SJCRH30 (cell line): ENCODE measurements at regions not wholly inside any gene's neighbourhood (a gene's known extent, or its start where the extent isn't known, plus 50 kb on each side); places are given as distances from the start of the nearest gene placed in this dataset.

Experiments used
- DNase-seq, 2 experiments: peaks; one replicate each; pipeline ENCODE4 v3.0.0-alpha.2; 2015 to 2020
- H3K27ac ChIP-seq: fragments of 250-450 bp; sonication (Bioruptor Pico); 2 replicates; pipeline ENCODE4 v1.5.1; 2020; ENCODE audit warnings: mild to moderate bottlenecking, moderate library complexity
- H3K27me3 ChIP-seq: fragments of 250-450 bp; sonication (Bioruptor Pico); 2 replicates; pipeline ENCODE4 v1.5.1; 2020; ENCODE audit warnings: mild to moderate bottlenecking, moderate library complexity
- H3K36me3 ChIP-seq: fragments of 250-450 bp; sonication (Bioruptor Pico); 2 replicates; pipeline ENCODE4 v1.5.1; 2020; ENCODE audit warnings: mild to moderate bottlenecking, moderate library complexity
- H3K4me1 ChIP-seq: fragments of 250-450 bp; sonication (Bioruptor Pico); 2 replicates; pipeline ENCODE4 v1.5.1; 2020; ENCODE audit warnings: mild to moderate bottlenecking, moderate library complexity
- H3K4me3 ChIP-seq: fragments of 250-450 bp; sonication (Bioruptor Pico); 2 replicates; pipeline ENCODE4 v1.5.1; 2020; ENCODE audit warnings: mild to moderate bottlenecking, moderate library complexity
- H3K9me3 ChIP-seq: fragments of 250-450 bp; sonication (Bioruptor Pico); replicated peaks from 2 replicates; pipeline ENCODE4 v1.5.1; 2020; ENCODE audit warnings: mild to moderate bottlenecking, moderate library complexity

GRCh38 chr3:66667263-66667662 is 166.4 kb upstream of the LRIG1 start:
- no peaks in the 10 kb centered on the region for H3K36me3 ChIP-seq
- H3K9me3 ChIP-seq = no peaks in the 10 kb centered on the region
- no peak for DNase-seq
- no peak overlapping the region for H3K27ac ChIP-seq
- no peaks in the 10 kb centered on the region for H3K4me1 ChIP-seq
- H3K27me3 ChIP-seq = no peaks in the 10 kb centered on the region
- H3K4me3 ChIP-seq = no peak overlapping the region

GRCh38 chr3:66671291-66671690 is 170.5 kb upstream of the LRIG1 start:
- H3K4me3 ChIP-seq = no peak overlapping the region
- no peak for DNase-seq
- H3K27me3 ChIP-seq = no peaks in the 10 kb centered on the region
- no peaks in the 10 kb centered on the region for H3K9me3 ChIP-seq
- peaks cover 6% of the 10 kb centered on the region; the same call in 1 of the 2 replicates for H3K4me1 ChIP-seq
- no peaks in the 10 kb centered on the region for H3K36me3 ChIP-seq
- H3K27ac ChIP-seq = no peak overlapping the region

GRCh38 chr3:66672830-66673229 is 172.0 kb upstream of the LRIG1 start:
- no peaks in the 10 kb centered on the region for H3K36me3 ChIP-seq
- DNase-seq = no peak
- H3K9me3 ChIP-seq = no peaks in the 10 kb centered on the region
- H3K27me3 ChIP-seq = no peaks in the 10 kb centered on the region
- no peak overlapping the region for H3K27ac ChIP-seq
- H3K4me1 ChIP-seq = peaks cover 6% of the 10 kb centered on the region; the same call in 1 of the 2 replicates
- no peak overlapping the region for H3K4me3 ChIP-seq

GRCh38 chr3:66673293-66673692 is 172.5 kb upstream of the LRIG1 start:
- no peak for DNase-seq
- Histone ChIP-seq H3K4me3 (no peak overlapping the region), H3K36me3 (no peaks in the 10 kb centered on the region), H3K27ac (no peak overlapping the region), H3K9me3 (no peaks in the 10 kb centered on the region), H3K4me1 (peaks cover 6% of the 10 kb centered on the region; the same call in 1 of the 2 replicates), H3K27me3 (no peaks in the 10 kb centered on the region)

- no peaks in the 10 kb centered on the region for H3K36me3 ChIP-seq
- no peaks in the 10 kb centered on the region for H3K9me3 ChIP-seq
- no peak overlapping the region for H3K4me3 ChIP-seq
- DNase-seq = no peak
- H3K4me1 ChIP-seq = peaks cover 6% of the 10 kb centered on the region; the same call in 1 of the 2 replicates
- H3K27ac ChIP-seq = no peak overlapping the region
- no peaks in the 10 kb centered on the region for H3K27me3 ChIP-seq
Measured at GRCh38 chr3:66675366-66675765, 174.5 kb upstream of the LRIG1 start.

GRCh38 chr3:66692042-66692765 is 191.4 kb upstream of the LRIG1 start:
- DNase-seq = peak in 1 of 2 experiments; percentile 13
- no peaks in the 10 kb centered on the region for H3K36me3 ChIP-seq
- no peaks in the 10 kb centered on the region for H3K27me3 ChIP-seq
- H3K4me3 ChIP-seq = no peak overlapping the region
- peaks cover 20% of the 10 kb centered on the region for H3K4me1 ChIP-seq
- H3K27ac ChIP-seq = peak overlapping the region; percentile 98
- H3K9me3 ChIP-seq = no peaks in the 10 kb centered on the region

- no peaks in the 10 kb centered on the region for H3K9me3 ChIP-seq
- peak overlapping the region; percentile 98 for H3K27ac ChIP-seq
- H3K27me3 ChIP-seq = no peaks in the 10 kb centered on the region
- no peak overlapping the region for H3K4me3 ChIP-seq
- no peaks in the 10 kb centered on the region for H3K36me3 ChIP-seq
- peaks cover 20% of the 10 kb centered on the region for H3K4me1 ChIP-seq
- DNase-seq = peak; percentile 27 to 54
Measured at GRCh38 chr3:66692766-66693150, 191.9 kb upstream of the LRIG1 start.

- DNase-seq = peak; percentile 87 to 94
- Histone ChIP-seq H3K27ac (peak overlapping the region; percentile 98), H3K27me3 (no peaks in the 10 kb centered on the region), H3K36me3 (no peaks in the 10 kb centered on the region), H3K4me3 (peak overlapping the region; percentile 45), H3K9me3 (no peaks in the 10 kb centered on the region), H3K4me1 (peaks cover 20% of the 10 kb centered on the region)
Measured at GRCh38 chr3:66693461-66694031, 192.7 kb upstream of the LRIG1 start.

- H3K36me3 ChIP-seq = no peaks in the 10 kb centered on the region
- no peak overlapping the region for H3K27ac ChIP-seq
- DNase-seq = no peak
- H3K4me3 ChIP-seq = no peak overlapping the region
- no peaks in the 10 kb centered on the region for H3K27me3 ChIP-seq
- no peaks in the 10 kb centered on the region for H3K4me1 ChIP-seq
- H3K9me3 ChIP-seq = no peaks in the 10 kb centered on the region
Measured at GRCh38 chr3:66702126-66702525, 201.3 kb upstream of the LRIG1 start.

GRCh38 chr3:66703501-66703900 is 202.7 kb upstream of the LRIG1 start:
- no peak for DNase-seq
- Histone ChIP-seq H3K4me3 (no peak overlapping the region), H3K4me1 (no peaks in the 10 kb centered on the region), H3K27me3 (no peaks in the 10 kb centered on the region), H3K9me3 (no peaks in the 10 kb centered on the region), H3K36me3 (no peaks in the 10 kb centered on the region), H3K27ac (no peak overlapping the region)

GRCh38 chr3:66705076-66705475 is 204.3 kb upstream of the LRIG1 start:
- Histone ChIP-seq H3K4me3 (no peak overlapping the region), H3K36me3 (no peaks in the 10 kb centered on the region), H3K4me1 (no peaks in the 10 kb centered on the region), H3K27ac (no peak overlapping the region), H3K9me3 (no peaks in the 10 kb centered on the region), H3K27me3 (no peaks in the 10 kb centered on the region)
- no peak for DNase-seq

GRCh38 chr3:66706890-66707289 is 206.1 kb upstream of the LRIG1 start:
- Histone ChIP-seq H3K27ac (no peak overlapping the region), H3K4me3 (no peak overlapping the region), H3K36me3 (no peaks in the 10 kb centered on the region), H3K9me3 (no peaks in the 10 kb centered on the region), H3K4me1 (no peaks in the 10 kb centered on the region), H3K27me3 (no peaks in the 10 kb centered on the region)
- no peak for DNase-seq

GRCh38 chr3:66709532-66709931 is 208.7 kb upstream of the LRIG1 start:
- H3K9me3 ChIP-seq = no peaks in the 10 kb centered on the region
- no peaks in the 10 kb centered on the region for H3K4me1 ChIP-seq
- DNase-seq = no peak
- H3K36me3 ChIP-seq = no peaks in the 10 kb centered on the region
- H3K27ac ChIP-seq = no peak overlapping the region
- no peaks in the 10 kb centered on the region for H3K27me3 ChIP-seq
- H3K4me3 ChIP-seq = no peak overlapping the region

GRCh38 chr3:66712210-66712609 is 211.4 kb upstream of the LRIG1 start:
- H3K4me3 ChIP-seq = no peak overlapping the region
- H3K27me3 ChIP-seq = no peaks in the 10 kb centered on the region
- no peak for DNase-seq
- no peaks in the 10 kb centered on the region for H3K4me1 ChIP-seq
- H3K9me3 ChIP-seq = no peaks in the 10 kb centered on the region
- H3K27ac ChIP-seq = no peak overlapping the region
- no peaks in the 10 kb centered on the region for H3K36me3 ChIP-seq

GRCh38 chr3:66713921-66714320 is 213.1 kb upstream of the LRIG1 start:
- DNase-seq = no peak
- Histone ChIP-seq H3K27me3 (no peaks in the 10 kb centered on the region), H3K27ac (no peak overlapping the region)

GRCh38 chr3:66715806-66716205 is 215.0 kb upstream of the LRIG1 start:
- Histone ChIP-seq H3K27me3 (no peaks in the 10 kb centered on the region), H3K36me3 (no peaks in the 10 kb centered on the region), H3K27ac (no peak overlapping the region), H3K4me1 (no peaks in the 10 kb centered on the region), H3K9me3 (no peaks in the 10 kb centered on the region), H3K4me3 (no peak overlapping the region)
- DNase-seq = no peak

More at GRCh38 chr3:66713921-66714320, 213.1 kb upstream of the LRIG1 start:
- no peak overlapping the region for H3K4me3 ChIP-seq
- no peaks in the 10 kb centered on the region for H3K9me3 ChIP-seq
- H3K36me3 ChIP-seq = no peaks in the 10 kb centered on the region
- no peaks in the 10 kb centered on the region for H3K4me1 ChIP-seq
